Osteoblast (primary cell): ENCODE measurements at regions not wholly inside any gene's neighbourhood (a gene's known extent, or its start where the extent isn't known, plus 50 kb on each side); places are given as distances from the start of the nearest gene placed in this dataset.

Experiments used
- DNase-seq: peaks from one replicate; pipeline ENCODE4 v3.0.0; 2011; ENCODE audit warnings: low spot score, mixed read lengths; ENCODE audit not compliant: insufficient read length; ENCODE audit errors: missing footprints
- H2AFZ ChIP-seq: 2 replicates; pipeline ENCODE4 v1.6.0; 2011; ENCODE audit warnings: mild to moderate bottlenecking, low read length
- H3K27ac ChIP-seq: 2 replicates; pipeline ENCODE4 v1.5.1; 2011; ENCODE audit warnings: mild to moderate bottlenecking, low read depth, low read length, moderate library complexity
- H3K27me3 ChIP-seq: 2 replicates; pipeline ENCODE4 v1.6.0; 2012; ENCODE audit warnings: mild to moderate bottlenecking, control low read depth, inconsistent platforms, low read length, moderate library complexity; ENCODE audit not compliant: insufficient read depth
- H3K36me3 ChIP-seq: 2 replicates; pipeline ENCODE4 v1.5.1; 2011; ENCODE audit warnings: mild to moderate bottlenecking, low read length, control low read depth, moderate library complexity; ENCODE audit not compliant: insufficient read depth
- H3K4me1 ChIP-seq: 2 replicates; pipeline ENCODE4 v1.5.1; 2011; ENCODE audit warnings: mild to moderate bottlenecking, low read length, control low read depth, moderate library complexity; ENCODE audit not compliant: insufficient read depth
- H3K4me2 ChIP-seq: 2 replicates; pipeline ENCODE4 v1.6.0; 2011; ENCODE audit warnings: mild to moderate bottlenecking, low read length; ENCODE audit not compliant: insufficient read depth
- H3K4me3 ChIP-seq: fragments of 200-600 bp; sonication (generic); 3 replicates; pipeline ENCODE4 v1.5.1; 2012; ENCODE audit warnings: mild to moderate bottlenecking, low read length, inconsistent platforms; ENCODE audit not compliant: insufficient read depth
- H3K79me2 ChIP-seq: 2 replicates; pipeline ENCODE4 v1.6.0; 2012; ENCODE audit warnings: mild to moderate bottlenecking, low read length, control low read depth, inconsistent platforms; ENCODE audit not compliant: insufficient read depth
- H3K9me3 ChIP-seq: 2 replicates; pipeline ENCODE4 v1.5.1; 2011; ENCODE audit warnings: low read depth, low read length, control low read depth
- H4K20me1 ChIP-seq: 2 replicates; pipeline ENCODE4 v1.6.0; 2012; ENCODE audit warnings: mild to moderate bottlenecking, low read length, control low read depth; ENCODE audit not compliant: insufficient read depth
- TF ChIP-seq, protein P1 (sequence below): IDR thresholded peaks from 2 replicates; pipeline ENCODE4 v1.5.1; 2011; ENCODE audit warnings: mild to moderate bottlenecking, low read depth, low read length, moderate library complexity; ENCODE audit errors: extremely low read depth

DNA sequence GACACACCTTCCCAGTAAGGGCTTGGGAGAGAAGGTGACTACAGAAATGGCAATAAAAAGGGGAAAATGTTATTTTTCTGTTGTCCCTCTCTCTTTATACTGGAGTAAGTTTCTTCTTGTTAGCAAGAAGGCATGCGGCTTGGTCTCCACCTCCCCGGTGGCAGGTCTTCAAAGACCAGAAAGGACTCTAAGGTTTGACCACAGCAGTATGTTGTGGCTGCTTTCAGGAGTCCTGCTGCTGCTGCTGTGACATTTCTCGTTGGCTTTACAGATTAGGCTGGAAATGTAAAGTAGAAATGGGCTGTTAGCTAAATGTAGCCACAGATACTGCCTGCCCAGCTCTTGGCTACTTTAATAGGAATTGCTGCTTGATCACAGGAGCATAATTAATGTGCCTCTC is 175.8 kb upstream of the ZBTB20 start:
- H3K27me3 ChIP-seq: no peaks in the 10 kb centered on the region
- H3K36me3 ChIP-seq: no peaks in the 10 kb centered on the region
- no peak overlapping the region for H2AFZ ChIP-seq
- TF ChIP-seq, protein P1, sequence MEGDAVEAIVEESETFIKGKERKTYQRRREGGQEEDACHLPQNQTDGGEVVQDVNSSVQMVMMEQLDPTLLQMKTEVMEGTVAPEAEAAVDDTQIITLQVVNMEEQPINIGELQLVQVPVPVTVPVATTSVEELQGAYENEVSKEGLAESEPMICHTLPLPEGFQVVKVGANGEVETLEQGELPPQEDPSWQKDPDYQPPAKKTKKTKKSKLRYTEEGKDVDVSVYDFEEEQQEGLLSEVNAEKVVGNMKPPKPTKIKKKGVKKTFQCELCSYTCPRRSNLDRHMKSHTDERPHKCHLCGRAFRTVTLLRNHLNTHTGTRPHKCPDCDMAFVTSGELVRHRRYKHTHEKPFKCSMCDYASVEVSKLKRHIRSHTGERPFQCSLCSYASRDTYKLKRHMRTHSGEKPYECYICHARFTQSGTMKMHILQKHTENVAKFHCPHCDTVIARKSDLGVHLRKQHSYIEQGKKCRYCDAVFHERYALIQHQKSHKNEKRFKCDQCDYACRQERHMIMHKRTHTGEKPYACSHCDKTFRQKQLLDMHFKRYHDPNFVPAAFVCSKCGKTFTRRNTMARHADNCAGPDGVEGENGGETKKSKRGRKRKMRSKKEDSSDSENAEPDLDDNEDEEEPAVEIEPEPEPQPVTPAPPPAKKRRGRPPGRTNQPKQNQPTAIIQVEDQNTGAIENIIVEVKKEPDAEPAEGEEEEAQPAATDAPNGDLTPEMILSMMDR: no peak
- H3K4me2 ChIP-seq: no peak overlapping the region
- H3K79me2 ChIP-seq: no peaks in the 10 kb centered on the region
- no peak for DNase-seq
- H3K27ac ChIP-seq: no peak overlapping the region
- H3K4me3 ChIP-seq: no peak overlapping the region
- peaks cover 24% of the 10 kb centered on the region for H3K4me1 ChIP-seq
- H3K9me3 ChIP-seq: no peaks in the 10 kb centered on the region
- no peaks in the 10 kb centered on the region for H4K20me1 ChIP-seq

DNA sequence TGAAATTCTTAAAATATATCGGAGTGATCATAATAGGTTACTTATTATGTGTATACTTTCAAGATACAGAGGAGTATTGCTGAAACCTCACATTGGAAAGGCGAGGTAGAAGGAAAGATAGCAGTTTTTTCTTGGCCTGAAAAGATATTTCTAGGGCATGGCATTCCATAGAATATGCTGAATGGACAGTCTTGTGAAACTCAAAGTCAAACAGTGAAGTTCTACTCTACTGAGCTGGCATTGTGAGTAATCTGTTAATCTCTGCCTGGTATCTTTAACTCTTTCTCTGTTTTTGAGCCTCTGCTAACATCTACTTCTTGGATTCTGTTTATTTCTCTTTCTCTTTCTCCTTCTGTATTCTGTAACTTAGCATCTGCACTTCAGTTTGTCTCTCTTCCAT is 176.3 kb upstream of the ZBTB20 start:
- Histone ChIP-seq H2AFZ (no peak overlapping the region), H3K36me3 (no peaks in the 10 kb centered on the region), H3K4me3 (no peak overlapping the region), H3K4me2 (no peak overlapping the region), H3K4me1 (peaks cover 24% of the 10 kb centered on the region), H3K79me2 (no peaks in the 10 kb centered on the region), H3K9me3 (no peaks in the 10 kb centered on the region), H3K27ac (no peak overlapping the region), H3K27me3 (no peaks in the 10 kb centered on the region), H4K20me1 (no peaks in the 10 kb centered on the region)
- DNase-seq: no peak
- TF ChIP-seq, protein P1: no peak

DNA sequence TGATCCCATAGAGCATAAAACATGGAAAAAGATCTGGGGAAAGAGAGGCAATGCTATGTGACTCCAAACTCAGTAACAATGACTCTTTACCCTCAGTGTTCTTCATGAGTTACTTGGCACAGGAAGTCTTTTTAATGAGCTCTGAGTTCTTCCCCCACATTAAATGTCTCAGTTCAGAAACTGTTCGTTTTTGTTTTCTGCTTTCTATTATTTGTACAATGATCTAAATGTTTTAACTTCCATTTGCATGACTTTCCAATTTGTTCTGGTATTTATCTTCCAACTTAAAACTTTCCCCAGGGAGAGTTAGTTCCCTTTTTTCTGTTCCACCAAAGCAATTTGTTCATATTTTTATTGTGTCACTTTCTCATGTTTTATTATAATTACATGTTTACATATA is 177.0 kb upstream of the ZBTB20 start:
- DNase-seq: no peak
- TF ChIP-seq, protein P1: no peak
- H2AFZ ChIP-seq: no peak overlapping the region

DNA sequence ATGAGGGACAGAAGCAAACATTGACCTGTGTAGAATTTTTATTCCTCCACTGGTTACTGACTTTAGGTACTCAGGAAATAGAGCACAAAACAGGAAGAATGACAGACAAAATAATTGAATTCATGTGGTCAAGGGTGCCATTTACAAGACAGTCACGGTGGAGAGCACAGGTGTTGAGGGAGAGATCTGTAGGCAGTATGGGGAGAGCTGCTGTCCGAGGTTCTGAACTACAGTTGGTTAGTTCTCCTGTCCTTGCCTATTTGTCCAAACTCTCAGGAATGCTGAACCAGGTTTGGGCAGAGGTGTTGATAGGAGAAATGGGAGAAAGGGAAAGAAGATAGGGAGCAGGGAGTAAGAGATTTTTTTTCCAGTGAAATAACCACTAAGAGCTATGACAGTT is 178.5 kb upstream of the ZBTB20 start:
- no peak overlapping the region for H3K4me3 ChIP-seq
- peaks cover 29% of the 10 kb centered on the region for H3K4me1 ChIP-seq
- DNase-seq: no peak
- no peaks in the 10 kb centered on the region for H3K9me3 ChIP-seq
- H3K27me3 ChIP-seq: no peaks in the 10 kb centered on the region
- H2AFZ ChIP-seq: no peak overlapping the region
- H3K27ac ChIP-seq: no peak overlapping the region
- TF ChIP-seq, protein P1: no peak
- H3K36me3 ChIP-seq: no peaks in the 10 kb centered on the region
- H3K79me2 ChIP-seq: no peaks in the 10 kb centered on the region
- no peaks in the 10 kb centered on the region for H4K20me1 ChIP-seq
- H3K4me2 ChIP-seq: no peak overlapping the region

More for the DNA sequence above, 177.0 kb upstream of the ZBTB20 start:
- Histone ChIP-seq H3K27ac (no peak overlapping the region), H3K4me3 (no peak overlapping the region), H3K27me3 (no peaks in the 10 kb centered on the region), H3K79me2 (no peaks in the 10 kb centered on the region), H3K4me1 (peaks cover 24% of the 10 kb centered on the region), H3K9me3 (no peaks in the 10 kb centered on the region), H3K4me2 (no peak overlapping the region), H4K20me1 (no peaks in the 10 kb centered on the region), H3K36me3 (no peaks in the 10 kb centered on the region)
